NCI-H2029 treated with DMSO at 0.1 percent for 48 hours (cell line): ENCODE measurements at regions not wholly inside any gene's neighbourhood (a gene's known extent, or its start where the extent isn't known, plus 50 kb on each side); places are given as distances from the start of the nearest gene placed in this dataset.

Experiments
- DNase-seq: peaks from one replicate; lab custom pipeline; 2025; lab: John Stamatoyannopoulos, UW

DNA sequence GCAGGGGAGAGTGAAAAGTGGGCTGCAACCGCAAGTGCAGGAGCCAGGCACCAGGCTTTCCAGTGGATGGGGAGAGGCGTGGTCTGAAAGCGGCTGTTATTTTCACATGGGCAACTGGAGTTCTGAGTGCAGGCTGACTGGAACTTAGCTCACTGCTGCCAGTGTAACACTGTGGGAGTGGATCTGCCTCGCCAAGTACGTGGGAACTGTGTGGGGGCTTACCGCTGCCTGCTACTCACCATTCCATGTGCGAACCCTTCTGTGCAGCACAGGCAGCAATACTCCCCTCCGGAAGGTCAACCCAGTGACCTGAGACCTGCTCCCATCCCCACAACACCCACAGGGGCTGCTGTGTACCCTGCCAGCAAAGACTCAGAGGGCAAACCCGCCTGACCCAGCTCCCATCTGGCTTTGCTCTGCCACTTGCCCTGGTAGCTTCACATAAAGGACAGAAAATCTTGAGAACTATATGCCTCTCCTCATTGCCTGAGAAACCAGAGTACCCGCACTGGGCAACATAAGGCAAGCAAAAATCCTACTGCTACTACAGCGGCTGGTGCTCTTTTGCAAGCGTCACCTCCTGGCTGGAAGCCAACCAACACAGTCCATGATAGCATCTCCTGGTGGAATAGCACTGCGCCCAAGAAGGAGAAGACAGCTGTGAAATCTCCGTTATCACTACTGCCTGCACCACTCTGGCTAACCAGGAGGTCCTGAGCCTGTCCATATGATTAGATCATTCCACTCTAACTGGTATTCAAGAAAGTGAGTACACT, 54.4 kb upstream of the SIRPG start:
- DNase-seq: no peak

DNA sequence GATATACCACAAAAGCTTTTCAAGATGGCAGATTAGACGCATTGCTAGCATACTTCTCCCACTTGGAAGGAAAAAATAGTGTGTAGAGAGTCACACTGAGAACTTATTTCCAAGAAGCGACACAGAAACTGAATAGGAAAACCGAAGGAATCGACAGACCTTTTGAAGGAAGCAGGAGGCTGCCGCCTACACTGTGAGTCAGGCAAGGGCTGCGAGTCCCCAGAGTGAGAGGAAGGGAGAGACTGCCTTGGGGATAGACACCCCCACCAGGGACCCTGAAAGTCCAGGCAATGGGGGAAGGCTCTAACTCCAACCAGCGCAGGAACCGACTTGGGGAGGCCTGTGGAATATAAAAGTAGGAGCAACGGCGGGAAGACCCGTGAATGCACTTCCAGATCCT, 53.7 kb upstream of the SIRPG start:
- DNase-seq: no peak

DNA sequence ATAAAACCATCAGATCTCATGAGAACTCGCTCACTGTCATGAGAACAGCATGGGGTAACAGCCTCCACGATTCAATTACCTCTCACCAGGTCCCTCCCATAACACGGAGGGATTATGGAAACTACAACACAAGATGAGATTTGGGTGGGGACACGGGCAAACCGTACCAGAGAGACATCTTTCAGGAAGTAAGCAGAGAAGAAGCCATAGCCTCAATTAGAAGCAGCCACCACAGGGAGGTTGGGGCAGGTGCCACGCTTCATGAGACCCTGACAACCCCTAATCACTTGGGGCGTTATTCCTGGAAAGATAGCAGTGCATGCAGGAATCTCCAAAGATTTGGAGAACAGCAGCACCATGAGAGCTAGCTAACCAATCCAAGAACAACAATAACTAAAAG, 52.9 kb upstream of the SIRPG start:
- no peak for DNase-seq

DNA sequence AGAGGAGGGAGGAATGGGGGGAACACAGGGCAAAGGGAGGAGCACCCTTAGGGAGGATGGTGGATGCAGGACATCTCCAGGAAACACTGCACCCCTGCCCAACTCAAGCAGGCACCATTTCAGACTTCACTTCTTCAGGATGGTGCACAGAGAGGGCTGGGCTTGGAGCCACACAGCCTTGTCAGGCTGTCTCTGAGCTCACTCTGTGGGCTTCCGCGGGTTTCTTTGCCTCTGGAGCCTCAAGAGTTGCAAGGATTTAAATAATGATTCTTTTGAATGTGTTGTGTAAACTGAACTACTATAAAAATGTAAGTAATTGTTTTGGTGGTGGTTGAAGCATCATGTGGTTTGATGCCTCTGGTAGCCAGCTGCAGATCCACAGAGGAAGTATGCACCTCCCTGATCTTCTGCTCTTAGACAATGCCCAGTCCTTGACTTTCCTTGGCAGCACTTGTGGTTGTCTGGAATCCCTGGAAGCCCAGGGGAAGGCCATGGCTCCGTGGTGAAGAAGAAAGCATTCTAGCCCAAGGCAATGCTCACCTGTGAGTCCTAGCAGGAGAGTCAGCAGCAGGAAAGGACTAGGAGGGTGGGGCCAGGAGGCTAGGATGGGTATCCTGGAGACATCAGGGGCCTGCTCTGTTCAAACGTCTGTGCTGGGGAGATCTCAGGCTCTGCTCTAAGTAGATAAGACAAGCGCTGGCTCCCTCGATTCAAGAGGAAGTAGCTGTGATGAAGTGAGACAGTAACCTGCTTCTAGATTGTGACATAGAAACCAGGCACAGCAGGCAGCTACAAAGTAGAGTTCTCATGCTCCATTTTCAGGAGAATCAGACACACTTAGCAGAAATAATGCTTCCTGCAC, 50.2 kb upstream of the SIRPG start:
- DNase-seq: no peak
